DND-41 (cell line): ENCODE measurements at regions not wholly inside any gene's neighbourhood (a gene's known extent, or its start where the extent isn't known, plus 50 kb on each side); places are given as distances from the start of the nearest gene placed in this dataset.

Experiments used
- ATAC-seq: fragments of 200-7000 bp; cut with Tn5 transposase; 3 replicates; pipeline ENCODE4 v1.9.1; 2021; ENCODE audit warnings: low read depth; ENCODE audit not compliant: insufficient read depth
- DNase-seq: peaks from one replicate; pipeline ENCODE4 v3.0.0-alpha.2; 2020
- H2AFZ ChIP-seq: 2 replicates; pipeline ENCODE4 v1.6.0; 2012; ENCODE audit warnings: low read depth, low read length
- H3K27ac ChIP-seq: 2 replicates; pipeline ENCODE4 v1.5.1; 2012; ENCODE audit warnings: low read length, inconsistent platforms
- H3K27me3 ChIP-seq: fragments of 200-600 bp; sonication (generic); 2 replicates; pipeline ENCODE4 v1.6.0; 2012; ENCODE audit warnings: low read length, mild to moderate bottlenecking, inconsistent platforms; ENCODE audit not compliant: insufficient read depth, poor library complexity
- H3K36me3 ChIP-seq: 2 replicates; pipeline ENCODE4 v1.5.1; 2012; ENCODE audit warnings: low read length, inconsistent platforms; ENCODE audit not compliant: insufficient read depth
- H3K4me1 ChIP-seq: 2 replicates; pipeline ENCODE4 v1.5.1; 2012; ENCODE audit warnings: mild to moderate bottlenecking, low read length; ENCODE audit not compliant: insufficient read depth
- H3K4me2 ChIP-seq: 2 replicates; pipeline ENCODE4 v1.6.0; 2012; ENCODE audit warnings: mild to moderate bottlenecking, moderate library complexity, low read length, inconsistent platforms; ENCODE audit not compliant: insufficient read depth
- H3K4me3 ChIP-seq, 2 experiments: fragments of 200-600 bp in 1 of 2; shearing (Covaris generic) in 1 of 2; 2 replicates each; pipeline ENCODE4 v1.5.1; 2012 to 2016; ENCODE audit warnings: inconsistent platforms in 2 of 2, low read length in 2 of 2, mild to moderate bottlenecking in 2 of 2, low read depth in 1 of 2, moderate library complexity in 1 of 2
- H3K79me2 ChIP-seq: 2 replicates; pipeline ENCODE4 v1.6.0; 2012; ENCODE audit warnings: low read length, inconsistent platforms; ENCODE audit not compliant: insufficient read depth
- H3K9ac ChIP-seq: 2 replicates; pipeline ENCODE4 v1.6.0; 2012; ENCODE audit warnings: low read depth, mild to moderate bottlenecking, inconsistent platforms, low read length, moderate library complexity
- H3K9me3 ChIP-seq: 2 replicates; pipeline ENCODE4 v1.5.1; 2012; ENCODE audit warnings: low read length, moderate library complexity, mild to moderate bottlenecking, inconsistent platforms; ENCODE audit not compliant: insufficient read depth, severe bottlenecking
- H4K20me1 ChIP-seq: 2 replicates; pipeline ENCODE4 v1.6.0; 2012; ENCODE audit warnings: low read length; ENCODE audit not compliant: insufficient read depth
- CTCF ChIP-seq: IDR thresholded peaks from 2 replicates; pipeline ENCODE4 v1.5.1; 2012; ENCODE audit warnings: borderline replicate concordance, low read length, moderate library complexity, mild to moderate bottlenecking; ENCODE audit not compliant: poor library complexity, severe bottlenecking; ENCODE audit errors: extremely low read depth
- EZH2 ChIP-seq: IDR thresholded peaks from 3 replicates; pipeline ENCODE4 v1.6.1; 2012; ENCODE audit warnings: borderline replicate concordance, low read depth, mild to moderate bottlenecking, moderate library complexity, low read length, inconsistent platforms; ENCODE audit not compliant: severe bottlenecking

- ATAC-seq, result no peak
- Histone ChIP-seq H3K9me3 (no peaks in the 10 kb centered on the region), H3K27me3 (no peaks in the 10 kb centered on the region)
These were observed 240.1 kb upstream of the VRK2 start for GRCh38 chr2:57806449-57806968.

GRCh38 chr2:57809230-57809629, 237.4 kb upstream of the VRK2 start:
- H3K36me3 ChIP-seq, result no peaks in the 10 kb centered on the region
- ATAC-seq, result no peak
- no peak overlapping the region for H2AFZ ChIP-seq
- no peak for DNase-seq
- no peak overlapping the region for H3K4me2 ChIP-seq
- no peak overlapping the region for H3K27ac ChIP-seq
- H3K9ac ChIP-seq, result no peak overlapping the region
- no peaks in the 10 kb centered on the region for H3K9me3 ChIP-seq
- H3K4me3 ChIP-seq, result no peak overlapping the region
- TF ChIP-seq EZH2 (no peak), CTCF (no peak)
- H3K4me1 ChIP-seq, result no peaks in the 10 kb centered on the region
- H3K79me2 ChIP-seq, result no peaks in the 10 kb centered on the region
- no peaks in the 10 kb centered on the region for H3K27me3 ChIP-seq
- H4K20me1 ChIP-seq, result no peaks in the 10 kb centered on the region

More at GRCh38 chr2:57806449-57806968, 240.1 kb upstream of the VRK2 start:
- H3K4me3 ChIP-seq, result no peak overlapping the region
- H3K4me2 ChIP-seq, result no peak overlapping the region
- DNase-seq, result no peak
- no peak overlapping the region for H3K27ac ChIP-seq
- no peak for TF ChIP-seq CTCF
- TF ChIP-seq EZH2, result no peak
- H3K4me1 ChIP-seq, result no peaks in the 10 kb centered on the region
- H3K36me3 ChIP-seq, result no peaks in the 10 kb centered on the region
- no peak overlapping the region for H3K9ac ChIP-seq
- H3K79me2 ChIP-seq, result no peaks in the 10 kb centered on the region
- H4K20me1 ChIP-seq, result no peaks in the 10 kb centered on the region
- no peak overlapping the region for H2AFZ ChIP-seq

- DNase-seq (no peak), ATAC-seq (no peak)
- no peaks in the 10 kb centered on the region for H3K79me2 ChIP-seq
- H3K9me3 ChIP-seq, result no peaks in the 10 kb centered on the region
- no peak overlapping the region for H2AFZ ChIP-seq
- H3K4me3 ChIP-seq, result no peak overlapping the region
- no peak overlapping the region for H3K4me2 ChIP-seq
- no peaks in the 10 kb centered on the region for H3K4me1 ChIP-seq
- H3K27ac ChIP-seq, result no peak overlapping the region
- no peaks in the 10 kb centered on the region for H3K27me3 ChIP-seq
- no peak overlapping the region for H3K9ac ChIP-seq
- H3K36me3 ChIP-seq, result no peaks in the 10 kb centered on the region
- no peak for TF ChIP-seq EZH2
- TF ChIP-seq CTCF, result no peak
- H4K20me1 ChIP-seq, result no peaks in the 10 kb centered on the region
These were observed 225.5 kb upstream of the VRK2 start for GRCh38 chr2:57821088-57821487.

- no peak for TF ChIP-seq EZH2
- no peak for TF ChIP-seq CTCF
- Histone ChIP-seq H3K4me1 (no peaks in the 10 kb centered on the region), H3K4me2 (no peak overlapping the region), H3K9me3 (no peaks in the 10 kb centered on the region), H3K27ac (no peak overlapping the region), H4K20me1 (no peaks in the 10 kb centered on the region), H3K27me3 (no peaks in the 10 kb centered on the region), H2AFZ (no peak overlapping the region), H3K79me2 (no peaks in the 10 kb centered on the region), H3K4me3 (no peak overlapping the region), H3K36me3 (no peaks in the 10 kb centered on the region), H3K9ac (no peak overlapping the region)
- DNase-seq (no peak), ATAC-seq (no peak)
These were observed 218.4 kb upstream of the VRK2 start for GRCh38 chr2:57828221-57828620.
